ENCODE measurements at regions not wholly inside any gene's neighbourhood (a gene's known extent, or its start where the extent isn't known, plus 50 kb on each side); places are given as distances from the start of the nearest gene placed in this dataset.

GRCh38 chr5:33035851-33036527 lies 324.9 kb downstream of the NPR3 start:
- TF ChIP-seq, protein P1, sequence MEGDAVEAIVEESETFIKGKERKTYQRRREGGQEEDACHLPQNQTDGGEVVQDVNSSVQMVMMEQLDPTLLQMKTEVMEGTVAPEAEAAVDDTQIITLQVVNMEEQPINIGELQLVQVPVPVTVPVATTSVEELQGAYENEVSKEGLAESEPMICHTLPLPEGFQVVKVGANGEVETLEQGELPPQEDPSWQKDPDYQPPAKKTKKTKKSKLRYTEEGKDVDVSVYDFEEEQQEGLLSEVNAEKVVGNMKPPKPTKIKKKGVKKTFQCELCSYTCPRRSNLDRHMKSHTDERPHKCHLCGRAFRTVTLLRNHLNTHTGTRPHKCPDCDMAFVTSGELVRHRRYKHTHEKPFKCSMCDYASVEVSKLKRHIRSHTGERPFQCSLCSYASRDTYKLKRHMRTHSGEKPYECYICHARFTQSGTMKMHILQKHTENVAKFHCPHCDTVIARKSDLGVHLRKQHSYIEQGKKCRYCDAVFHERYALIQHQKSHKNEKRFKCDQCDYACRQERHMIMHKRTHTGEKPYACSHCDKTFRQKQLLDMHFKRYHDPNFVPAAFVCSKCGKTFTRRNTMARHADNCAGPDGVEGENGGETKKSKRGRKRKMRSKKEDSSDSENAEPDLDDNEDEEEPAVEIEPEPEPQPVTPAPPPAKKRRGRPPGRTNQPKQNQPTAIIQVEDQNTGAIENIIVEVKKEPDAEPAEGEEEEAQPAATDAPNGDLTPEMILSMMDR (IDR thresholded peaks at IDR 0.05; ENCODE audit: borderline replicate concordance, extremely low read depth, low read length, poor library complexity, severe bottlenecking): no peak
- TF ChIP-seq EZH2 (IDR thresholded peaks at IDR 0.05; ENCODE audit: borderline replicate concordance, low read depth, low read length, severe bottlenecking): no peak
